GF-D8 (cell line): ENCODE measurements at regions not wholly inside any gene's neighbourhood (a gene's known extent, or its start where the extent isn't known, plus 50 kb on each side); places are given as distances from the start of the nearest gene placed in this dataset.

Experiments
- DNase-seq: peaks from one replicate; lab custom pipeline; 2025; lab: John Stamatoyannopoulos, UW

DNA sequence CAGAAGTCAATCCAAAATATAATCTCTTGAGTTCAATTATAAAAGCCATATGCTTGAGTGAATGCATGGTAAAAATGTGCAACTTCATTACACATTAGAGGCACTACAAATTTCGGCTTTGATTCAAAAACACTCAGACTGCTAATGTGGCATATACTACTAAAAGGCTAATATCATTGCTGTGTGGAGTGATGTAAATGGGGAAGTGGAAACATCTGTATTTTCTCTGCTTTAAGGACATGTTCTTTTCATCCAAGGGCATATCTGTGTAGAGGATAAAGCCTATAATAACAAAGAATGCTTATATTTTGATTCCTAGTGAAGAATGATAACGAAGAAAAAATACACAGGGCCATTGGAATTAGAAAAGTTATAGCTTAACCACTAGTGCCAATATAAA lies 643.9 kb upstream of the ZNF608 start:
- DNase-seq, result no peak

DNA sequence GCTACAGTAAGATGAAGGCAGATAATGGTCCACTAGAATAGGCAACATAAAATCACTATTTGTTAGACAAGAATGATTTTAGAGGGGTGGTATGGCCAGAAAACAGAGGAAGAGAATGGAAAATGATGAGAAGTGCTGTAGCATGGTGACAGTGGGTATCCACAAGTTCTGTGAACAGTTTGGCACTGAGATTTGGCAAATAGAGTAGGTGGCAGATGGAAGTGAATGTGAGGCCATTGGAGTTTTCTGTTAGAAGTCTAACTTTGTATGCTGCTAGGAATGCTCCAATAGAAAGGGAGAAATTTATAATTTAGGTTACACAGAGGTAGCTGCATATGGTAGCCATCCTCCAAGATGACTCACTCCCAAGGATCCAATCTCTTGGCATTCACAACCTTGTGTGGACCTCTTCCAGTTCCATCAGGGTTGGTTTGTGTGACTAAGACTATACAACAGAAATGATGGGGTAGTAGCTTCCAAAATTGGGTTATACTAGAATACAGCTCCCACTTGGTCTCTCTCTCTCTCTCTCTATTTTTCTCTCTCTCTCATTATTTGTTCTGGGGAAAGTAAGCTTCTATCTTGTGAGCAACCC lies 646.9 kb upstream of the ZNF608 start:
- no peak for DNase-seq

DNA sequence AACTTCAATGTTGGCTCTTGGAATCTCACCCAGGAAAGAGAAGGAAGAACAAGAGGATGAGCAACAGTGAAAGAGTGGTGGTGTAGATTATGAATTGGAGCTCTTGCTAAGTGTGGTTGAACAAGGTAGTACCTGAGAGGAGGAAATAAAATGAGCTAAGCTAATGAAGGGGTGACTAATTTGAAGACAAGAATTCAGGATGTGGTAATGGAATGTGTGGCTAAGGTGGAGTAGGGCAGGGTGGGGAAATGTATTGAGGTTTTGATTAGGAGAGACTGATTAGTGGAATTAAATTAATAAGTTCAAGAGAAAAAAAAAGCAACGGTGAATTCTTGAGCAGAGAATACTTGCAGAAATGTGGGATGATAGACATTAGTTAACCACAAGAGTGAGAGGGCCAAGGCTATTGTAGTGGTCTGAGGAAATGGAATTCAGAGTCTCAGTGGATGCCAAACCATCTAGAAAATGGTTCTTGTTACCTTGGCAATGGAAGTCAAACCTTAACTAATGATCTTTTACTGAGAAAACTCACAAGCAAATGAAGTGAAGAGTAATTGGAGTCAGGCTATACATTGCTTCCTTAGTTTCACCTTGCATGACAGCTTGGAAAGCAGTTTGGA lies 648.3 kb upstream of the ZNF608 start:
- no peak for DNase-seq

DNA sequence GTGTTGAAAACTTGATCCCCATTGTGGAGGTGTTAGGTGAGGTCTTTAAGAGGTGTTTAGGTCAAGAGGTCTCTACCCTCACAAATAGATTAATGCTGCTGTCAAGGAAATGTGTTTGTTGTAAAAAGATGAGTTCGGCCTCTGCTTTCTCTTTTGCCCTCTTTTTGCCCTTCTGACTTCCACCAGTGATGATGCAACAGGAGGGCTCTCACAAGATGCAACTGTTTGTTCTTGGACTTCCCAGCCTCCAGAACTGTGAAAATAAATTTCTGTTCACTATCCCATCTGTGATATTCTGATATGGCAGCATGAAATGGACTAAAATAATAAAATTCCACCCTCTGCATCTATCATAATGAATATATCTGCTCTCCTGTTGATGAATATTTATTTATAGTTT lies 650.0 kb upstream of the ZNF608 start:
- no peak for DNase-seq

DNA sequence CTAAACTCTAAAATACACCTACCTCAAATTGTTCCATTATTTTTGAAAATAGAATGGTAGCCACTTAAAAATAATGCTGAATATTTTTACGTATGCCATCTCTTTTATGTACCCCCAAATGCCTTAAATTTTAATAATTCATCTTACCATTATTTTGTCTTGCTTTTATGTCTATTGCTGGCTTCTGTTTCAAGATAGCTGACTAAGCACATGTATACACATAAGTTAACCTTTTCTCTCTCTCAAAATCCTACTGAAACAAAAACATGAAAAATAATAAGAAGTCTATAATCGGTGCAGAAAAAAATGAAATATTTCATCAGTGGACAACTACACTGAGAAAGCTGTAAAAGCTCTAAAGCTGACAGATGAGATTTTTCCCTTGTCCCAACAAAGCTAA lies 652.0 kb upstream of the ZNF608 start:
- DNase-seq, result no peak

DNA sequence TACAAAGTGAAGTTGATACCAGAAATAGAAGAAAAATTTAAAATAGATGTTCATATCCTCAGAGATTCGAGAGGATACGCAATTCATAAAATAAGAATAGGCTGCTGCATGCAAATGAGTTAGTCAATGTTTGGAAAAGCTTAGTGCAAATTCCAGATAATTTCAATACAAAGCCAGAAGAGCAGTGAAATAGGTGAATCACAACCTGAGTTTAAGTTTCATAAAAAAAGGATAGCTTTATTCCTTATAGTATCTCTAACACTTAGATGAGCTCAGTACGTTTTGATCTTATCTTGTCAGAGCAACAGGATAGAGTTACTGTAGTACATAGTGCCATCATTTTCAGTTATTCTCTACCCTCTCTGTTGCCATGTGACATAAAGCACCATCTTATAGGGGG lies 653.4 kb upstream of the ZNF608 start:
- no peak for DNase-seq

DNA sequence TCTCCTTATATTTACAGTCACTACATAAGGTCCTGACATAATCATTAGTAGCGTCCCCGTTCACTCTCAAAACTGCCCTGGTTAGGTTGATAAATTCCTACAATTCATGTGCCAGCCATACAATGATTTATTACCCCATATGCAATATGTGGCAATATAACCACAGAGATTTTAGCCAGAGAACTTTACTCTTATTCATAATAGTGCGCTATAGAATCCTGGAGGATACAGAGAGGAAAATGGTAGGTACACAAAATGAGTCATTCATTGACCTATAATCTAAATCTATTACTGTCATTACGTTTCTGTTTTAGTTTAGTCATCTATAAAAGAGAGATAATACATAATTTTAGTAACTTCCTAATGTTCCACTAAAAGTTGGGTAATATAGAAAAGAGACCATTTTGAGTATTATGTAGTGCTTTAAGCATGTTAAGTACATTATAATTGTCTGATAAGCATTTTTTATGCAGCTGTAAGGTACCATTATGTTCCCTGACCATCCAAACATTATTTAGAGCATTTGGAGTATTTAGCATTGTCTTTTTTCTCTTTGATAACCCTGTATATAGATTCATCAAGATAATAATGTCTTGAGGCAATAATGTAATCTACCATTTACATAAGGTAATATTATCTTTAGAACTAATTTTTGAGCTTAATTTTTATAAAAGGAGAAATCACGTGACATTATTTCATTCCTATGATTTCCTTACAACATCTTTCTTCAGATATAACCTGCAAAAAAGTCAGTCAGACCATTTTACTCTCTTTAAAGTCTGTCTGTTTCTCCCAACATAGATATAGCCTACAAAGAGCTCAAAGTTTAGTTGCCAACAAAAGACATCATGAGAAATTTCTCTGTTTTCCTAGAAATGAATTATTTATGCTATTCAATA lies 655.5 kb upstream of the ZNF608 start:
- no peak for DNase-seq

DNA sequence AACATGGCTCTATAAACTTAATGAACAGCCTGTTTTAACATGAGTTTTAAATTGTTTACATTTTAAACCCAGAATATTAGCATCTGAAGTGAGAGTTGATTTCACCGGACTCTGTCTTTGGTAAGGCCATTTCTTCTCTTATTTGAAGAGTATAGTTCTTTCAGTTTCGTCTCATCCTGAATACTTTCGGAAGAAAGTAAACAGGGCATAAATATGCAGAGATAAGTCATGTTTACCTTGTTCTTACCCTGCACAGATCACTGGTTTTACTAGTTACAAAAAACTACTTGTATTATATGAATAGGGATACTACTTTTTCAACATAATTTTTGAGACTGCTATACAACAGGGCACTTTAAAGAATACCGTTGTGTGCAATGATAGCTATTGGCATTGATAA lies 656.3 kb upstream of the ZNF608 start:
- no peak for DNase-seq

DNA sequence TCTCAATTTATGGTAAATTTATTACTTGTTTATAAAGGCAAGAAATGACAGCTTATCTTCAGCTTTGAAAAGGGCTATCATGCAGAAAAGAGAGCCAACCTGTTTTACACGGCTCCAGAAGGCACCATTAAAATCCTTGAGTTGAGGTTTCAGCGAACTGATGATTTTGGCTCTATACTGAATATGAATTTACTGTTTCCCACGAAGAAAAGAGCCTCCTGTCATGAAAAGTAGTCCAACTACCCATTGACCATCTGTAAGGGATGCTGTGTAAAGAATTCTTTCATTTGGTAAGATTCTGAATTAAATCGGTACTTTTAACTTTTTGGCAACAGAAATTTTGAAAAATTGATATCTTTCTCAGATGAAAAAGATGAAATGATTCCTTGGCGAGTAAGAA lies 657.6 kb upstream of the ZNF608 start:
- no peak for DNase-seq

DNA sequence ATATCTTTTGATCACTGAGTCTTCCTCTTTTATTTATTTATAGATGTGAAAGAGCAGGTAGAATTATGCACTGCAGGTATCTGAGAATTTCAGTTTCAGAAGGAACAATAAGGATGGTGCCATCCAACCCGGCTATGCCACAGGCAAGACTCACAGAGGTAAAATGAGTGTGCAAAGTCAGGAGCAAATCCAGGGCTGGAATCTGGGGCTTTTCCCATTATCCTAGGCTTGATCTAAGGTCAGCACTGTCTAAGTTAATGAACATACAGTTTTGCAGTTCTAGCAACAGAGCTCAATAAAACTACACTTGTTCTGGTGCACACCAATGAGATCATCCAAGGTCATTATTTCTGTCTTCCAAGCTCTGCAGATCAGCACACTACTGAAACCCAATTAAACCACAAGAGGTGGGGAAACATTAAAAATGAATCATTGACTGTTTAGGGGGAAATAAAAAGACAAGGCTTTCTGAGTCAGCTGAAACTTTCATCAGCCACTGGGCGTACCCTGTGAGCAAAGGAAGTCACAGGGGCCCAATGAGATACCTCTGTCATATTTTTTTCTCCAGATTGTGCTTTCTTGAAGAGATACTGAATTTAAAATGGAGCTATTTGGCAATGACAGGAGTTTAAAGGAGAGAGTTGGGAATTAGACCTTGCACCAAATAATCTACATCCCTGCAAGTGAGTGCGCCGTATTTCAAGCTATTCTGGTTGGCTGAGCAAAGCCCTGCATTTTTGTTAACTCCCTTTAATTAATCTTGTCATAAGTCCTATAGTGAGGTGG lies 662.2 kb upstream of the ZNF608 start:
- no peak for DNase-seq

DNA sequence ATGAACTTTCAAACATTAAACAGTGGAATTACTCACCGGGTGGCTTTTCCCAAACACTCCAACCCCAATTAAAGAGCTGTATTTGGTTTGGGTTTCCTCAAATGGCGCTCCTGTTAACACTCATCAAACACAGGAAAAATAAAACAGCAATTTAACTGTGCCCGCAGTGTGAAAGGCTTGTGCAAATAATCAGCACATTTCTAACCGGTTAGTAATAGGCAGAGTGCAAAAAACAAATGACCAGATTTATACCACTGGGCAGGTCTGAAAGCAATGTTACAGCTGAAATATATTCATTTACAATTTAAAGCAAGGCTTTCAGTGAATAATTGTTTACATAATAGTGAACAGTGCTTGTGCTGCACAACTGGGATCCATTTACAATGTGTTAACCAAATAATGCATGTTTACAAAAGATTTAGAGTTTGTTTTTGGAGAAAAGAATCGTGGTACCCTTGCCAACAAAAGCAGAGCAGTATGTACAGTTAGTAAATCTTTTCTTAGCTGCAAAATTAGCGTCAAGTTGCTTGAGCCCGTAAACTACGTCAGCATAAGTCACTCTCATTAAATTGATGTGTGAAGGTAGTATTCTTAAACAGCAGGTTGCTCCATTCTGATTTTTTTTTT lies 662.9 kb upstream of the ZNF608 start:
- DNase-seq, result no peak

DNA sequence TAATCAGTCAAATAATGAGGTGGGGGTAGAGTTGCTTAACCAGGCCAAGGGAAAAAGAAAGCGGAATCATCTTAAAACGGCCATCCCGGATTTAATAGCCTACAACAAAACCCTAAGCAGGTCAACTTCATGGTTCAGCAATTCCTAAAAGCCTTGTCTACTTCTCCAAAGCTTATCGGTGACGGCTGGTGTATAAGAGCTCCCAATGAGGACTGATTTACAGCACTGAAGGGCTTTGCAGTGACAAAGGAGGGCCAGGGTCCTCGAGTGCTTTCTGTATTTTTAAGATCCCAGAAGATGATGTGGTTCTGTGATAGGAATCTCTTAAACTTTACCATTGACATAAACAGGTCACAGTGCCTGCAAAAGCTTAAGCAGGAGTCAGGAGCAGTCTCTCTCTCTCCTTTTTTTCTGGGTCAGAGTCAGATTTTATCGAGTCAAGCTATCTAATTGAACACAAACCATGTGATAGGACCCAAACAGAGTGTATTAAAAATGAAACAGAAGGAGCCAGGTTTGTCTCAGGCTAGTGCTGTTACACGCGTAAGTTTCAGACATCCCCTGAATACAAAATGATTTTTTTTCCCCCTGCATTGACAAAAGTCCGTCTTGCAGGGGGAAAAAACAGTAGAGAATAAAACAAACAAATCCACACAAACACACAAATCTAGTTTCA lies 663.6 kb upstream of the ZNF608 start:
- no peak for DNase-seq

DNA sequence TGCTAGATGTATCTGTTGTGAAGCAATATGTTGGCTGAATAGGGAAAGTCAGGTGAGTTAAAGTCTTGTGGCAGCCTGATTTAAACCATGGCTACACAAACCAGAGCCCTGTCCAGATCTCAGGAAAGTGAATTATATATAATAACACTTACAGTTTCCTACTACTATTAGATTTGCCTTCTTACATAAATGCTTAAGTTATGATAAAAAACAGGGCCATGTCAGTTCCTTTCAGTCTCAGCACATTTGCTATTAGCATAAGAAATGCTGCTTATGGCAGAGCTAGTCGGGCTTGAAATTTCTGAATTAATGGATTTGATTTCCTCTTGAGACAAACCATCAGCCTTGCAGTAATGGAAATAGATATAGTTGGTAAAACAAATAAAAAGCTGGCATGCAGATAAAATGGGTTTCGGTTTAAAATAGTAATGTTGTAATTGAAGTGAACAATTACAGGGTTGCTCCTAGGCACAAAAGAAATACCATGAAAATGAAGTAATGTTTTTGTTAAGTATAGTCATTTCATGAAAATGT lies 664.2 kb upstream of the ZNF608 start:
- DNase-seq, result no peak

DNA sequence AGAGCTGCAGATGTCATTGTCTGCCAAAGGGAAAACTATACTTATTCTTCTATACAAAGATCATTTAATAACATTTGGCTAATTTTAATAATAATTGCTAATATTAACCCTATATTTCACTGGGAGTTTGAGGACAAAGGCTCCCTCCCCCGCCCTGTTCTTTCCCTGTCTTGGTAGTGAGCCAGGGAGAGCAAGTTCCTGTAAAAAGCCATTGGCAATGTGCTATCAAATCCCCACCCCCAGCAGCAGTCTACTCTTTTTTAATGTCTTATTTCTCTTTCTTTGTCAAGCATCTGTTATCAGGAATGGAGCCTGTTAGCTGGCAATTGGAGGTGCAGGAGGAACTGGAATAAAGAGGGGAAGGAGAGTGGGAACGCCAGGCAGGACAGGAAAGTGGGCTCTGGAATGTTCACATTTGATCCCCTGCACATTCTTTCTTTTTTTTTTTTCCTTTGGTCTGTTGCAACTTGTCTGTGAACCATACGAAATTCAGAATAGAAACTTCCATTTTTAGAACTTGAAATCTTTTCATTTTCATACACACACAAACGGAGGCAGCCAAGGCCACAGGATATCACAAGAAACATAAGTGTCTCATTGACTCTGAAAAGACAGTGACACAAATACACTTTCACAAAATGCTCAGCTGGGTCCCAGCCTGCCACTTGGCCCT lies 664.8 kb upstream of the ZNF608 start:
- no peak for DNase-seq

DNA sequence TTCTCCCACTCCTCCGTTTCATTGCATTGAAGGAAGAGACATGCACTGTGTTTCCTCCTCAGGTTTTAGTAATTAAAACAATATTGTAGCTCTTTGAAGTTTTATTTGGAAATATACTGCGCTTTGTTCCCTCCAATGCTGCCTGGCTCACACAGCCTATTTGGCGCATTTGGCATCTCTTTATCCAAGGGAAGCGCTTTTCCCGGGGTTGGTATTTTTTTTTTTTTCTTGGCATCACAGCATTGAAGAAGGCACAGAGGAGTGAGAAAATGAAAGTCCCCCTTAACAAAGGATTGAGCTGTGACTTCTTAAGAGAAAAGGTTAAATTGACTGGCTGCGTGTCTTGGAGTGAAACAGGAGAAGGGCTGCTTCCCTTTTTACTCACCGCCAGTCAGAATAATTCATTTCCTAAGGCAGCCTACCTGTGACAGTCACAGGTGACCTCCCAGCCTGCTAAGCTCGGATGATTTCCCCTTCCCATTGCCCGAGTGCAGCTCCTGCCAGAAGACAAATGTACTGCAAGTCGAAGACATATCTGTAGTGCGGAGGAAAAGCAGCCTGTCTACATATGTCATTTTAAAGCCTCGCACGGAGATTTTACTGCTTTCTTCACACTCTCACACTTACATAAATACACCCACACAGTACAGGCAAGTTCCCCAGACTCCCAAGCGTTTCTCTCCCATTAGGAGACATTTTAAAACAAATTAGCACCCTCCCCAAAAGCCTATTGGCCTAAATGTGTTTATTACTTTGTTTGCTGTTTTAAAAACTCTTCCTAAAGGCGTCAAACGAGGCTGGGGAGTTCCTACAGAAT lies 665.5 kb upstream of the ZNF608 start:
- DNase-seq, result no peak

DNA sequence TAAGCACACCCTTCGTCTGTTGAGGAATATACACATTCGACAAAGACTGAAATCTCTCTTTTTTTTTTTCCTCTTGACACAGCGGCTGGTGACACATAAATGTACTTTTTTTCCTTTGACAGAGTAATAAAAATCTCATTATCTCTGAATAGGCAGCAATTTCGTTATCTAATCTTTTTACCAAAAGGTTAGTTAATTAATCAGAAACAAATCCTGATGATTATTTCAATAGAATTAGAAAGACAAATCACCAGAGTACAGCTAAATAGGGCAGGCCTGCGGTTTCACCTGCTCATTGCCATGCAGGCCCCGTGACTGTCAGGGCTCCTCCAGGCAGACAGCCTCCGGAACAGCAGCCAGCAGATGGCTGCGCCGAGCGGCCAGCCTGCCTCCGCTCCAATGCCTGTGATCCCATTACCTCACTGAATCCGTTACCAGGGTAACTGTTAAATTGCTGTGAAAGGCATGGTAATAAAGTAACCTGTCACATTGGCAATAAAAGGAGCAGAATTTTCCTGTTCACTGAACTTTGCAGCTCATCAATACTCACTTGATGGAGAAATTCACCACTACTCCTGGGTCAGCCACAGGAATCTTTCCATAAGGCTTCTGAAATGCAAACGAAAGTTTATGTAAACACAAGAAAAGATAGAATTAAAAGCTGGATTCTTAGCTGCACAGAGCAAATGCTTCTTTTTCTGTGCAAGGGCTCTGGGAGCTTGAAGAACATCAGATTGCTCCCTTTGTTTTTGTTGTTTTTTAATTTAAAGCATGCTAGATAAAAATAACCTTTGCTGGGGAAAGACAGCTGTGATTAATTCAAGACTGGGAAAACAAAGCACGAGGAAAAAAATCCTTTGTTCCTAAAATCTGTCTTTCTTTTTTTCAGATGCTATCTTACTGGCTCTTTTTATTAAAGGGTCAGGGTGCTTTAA lies 666.4 kb upstream of the ZNF608 start:
- no peak for DNase-seq

DNA sequence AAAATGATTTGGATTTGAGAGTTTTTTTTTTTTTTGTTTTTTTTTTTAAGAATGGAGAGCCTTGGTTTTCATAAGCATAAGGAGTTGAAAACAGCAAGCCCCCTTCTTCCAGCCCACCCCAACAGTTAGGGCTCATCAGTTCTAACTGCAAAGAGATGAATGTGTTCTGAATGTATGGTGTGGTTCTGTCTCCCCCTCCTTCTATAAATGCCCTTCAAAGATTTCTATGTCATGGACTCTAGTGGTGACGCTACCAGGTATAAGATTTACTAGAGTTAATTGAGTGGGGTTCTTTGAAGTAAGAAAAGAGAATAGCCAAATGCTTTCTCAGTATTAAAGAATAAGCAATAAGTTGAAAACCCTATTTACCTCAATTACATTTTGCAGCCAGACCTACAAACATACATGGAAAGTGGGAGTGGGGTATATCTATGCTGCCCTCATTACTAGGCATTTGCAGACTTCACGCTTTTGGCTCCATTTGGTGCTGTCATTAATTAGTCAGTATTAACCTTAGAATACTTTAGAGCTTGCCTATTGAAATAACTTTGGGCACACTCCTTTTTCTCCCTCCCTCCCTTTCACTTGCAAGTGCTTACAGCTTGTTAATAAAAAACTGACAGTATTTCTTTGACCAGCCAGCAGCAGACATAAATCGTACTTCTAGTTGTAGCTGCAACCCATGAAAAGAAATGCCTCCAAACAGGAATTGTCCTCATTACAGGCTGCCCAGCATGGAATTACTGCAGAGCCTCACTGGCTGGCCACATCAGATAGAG lies 667.2 kb upstream of the ZNF608 start:
- DNase-seq, result no peak

DNA sequence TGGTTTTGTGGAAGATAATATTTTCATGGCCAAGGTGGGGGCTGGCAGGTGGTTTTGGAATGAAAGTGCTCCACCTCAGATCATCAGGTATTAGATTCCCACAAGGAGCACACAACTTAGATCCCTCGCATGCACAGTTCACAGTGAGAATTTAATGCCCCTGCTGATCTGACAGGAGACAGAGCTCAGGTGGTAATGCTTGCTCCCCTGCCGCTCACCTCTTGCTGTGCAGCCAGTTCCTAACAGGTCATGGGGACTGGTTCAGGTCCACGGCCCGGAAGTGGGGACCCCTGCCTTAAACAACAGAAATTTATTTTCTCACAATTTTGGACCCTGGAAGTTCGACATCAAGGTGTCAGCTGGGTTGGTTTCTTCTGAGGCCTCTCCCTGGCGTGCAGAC lies 668.7 kb upstream of the ZNF608 start:
- no peak for DNase-seq
